H9 (cell line): ENCODE measurements at regions not wholly inside any gene's neighbourhood (a gene's known extent, or its start where the extent isn't known, plus 50 kb on each side); places are given as distances from the start of the nearest gene placed in this dataset.

ENCODE experiments used
- DNase-seq: peaks from one replicate; pipeline ENCODE4 v3.0.0-alpha.2; 2017
- H2AFZ ChIP-seq: one replicate; pipeline ENCODE4 v1.6.1; 2013; ENCODE audit warnings: mild to moderate bottlenecking, low read length, control low read depth, moderate library complexity
- H2AK5ac ChIP-seq: 2 replicates; pipeline ENCODE4 v1.6.1; 2013; ENCODE audit warnings: low read length, control low read depth, mixed read lengths; ENCODE audit not compliant: insufficient read length
- H2BK120ac ChIP-seq: one replicate; pipeline ENCODE4 v1.6.1; 2013; ENCODE audit warnings: low read depth, mild to moderate bottlenecking, low read length, control low read depth, inconsistent platforms; ENCODE audit not compliant: poor library complexity, severe bottlenecking
- H2BK12ac ChIP-seq: 2 replicates; pipeline ENCODE4 v1.6.1; 2013; ENCODE audit warnings: low read length, control low read depth, mixed read lengths, low read depth; ENCODE audit not compliant: insufficient read length
- H2BK15ac ChIP-seq: 2 replicates; pipeline ENCODE4 v1.6.1; 2013; ENCODE audit warnings: low read depth, low read length, control low read depth
- H2BK20ac ChIP-seq: one replicate; pipeline ENCODE4 v1.6.1; 2013; ENCODE audit warnings: low read depth, mild to moderate bottlenecking, low read length, control low read depth, inconsistent platforms; ENCODE audit not compliant: poor library complexity, severe bottlenecking
- H2BK5ac ChIP-seq: 2 replicates; pipeline ENCODE4 v1.6.1; 2013; ENCODE audit warnings: low read length, control low read depth, mixed read lengths; ENCODE audit not compliant: insufficient read length
- H3K14ac ChIP-seq: 2 replicates; pipeline ENCODE4 v1.6.1; 2013; ENCODE audit warnings: low read length, control low read depth; ENCODE audit not compliant: insufficient read depth
- H3K18ac ChIP-seq: 2 replicates; pipeline ENCODE4 v1.6.1; 2013; ENCODE audit warnings: low read depth, mild to moderate bottlenecking, mixed read lengths, low read length, control low read depth; ENCODE audit not compliant: insufficient read length
- H3K23ac ChIP-seq: 2 replicates; pipeline ENCODE4 v1.6.1; 2013; ENCODE audit warnings: low read length, control low read depth, mixed read lengths, low read depth; ENCODE audit not compliant: insufficient read length
- H3K23me2 ChIP-seq: 2 replicates; pipeline ENCODE4 v1.6.1; 2013; ENCODE audit warnings: low read depth, mild to moderate bottlenecking, mixed read lengths, low read length, control low read depth; ENCODE audit not compliant: insufficient read length, poor library complexity, severe bottlenecking
- H3K27ac ChIP-seq: 2 replicates; pipeline ENCODE4 v1.5.1; 2013; ENCODE audit warnings: low read length, control low read depth, mixed read lengths, low read depth; ENCODE audit not compliant: insufficient read length
- H3K27me3 ChIP-seq: 2 replicates; pipeline ENCODE4 v1.6.1; 2013; ENCODE audit warnings: low read length, control low read depth, inconsistent platforms; ENCODE audit not compliant: insufficient read depth
- H3K4ac ChIP-seq: 2 replicates; pipeline ENCODE4 v1.6.1; 2013; ENCODE audit warnings: low read depth, mild to moderate bottlenecking, control low read depth, inconsistent platforms, low read length, moderate library complexity
- H3K4me1 ChIP-seq: 2 replicates; pipeline ENCODE4 v1.6.1; 2013; ENCODE audit warnings: low read length, control low read depth, inconsistent platforms; ENCODE audit not compliant: insufficient read depth
- H3K4me2 ChIP-seq: 2 replicates; pipeline ENCODE4 v1.6.1; 2013; ENCODE audit warnings: low read length, control low read depth, mixed read lengths; ENCODE audit not compliant: insufficient read length, insufficient read depth
- H3K56ac ChIP-seq: 2 replicates; pipeline ENCODE4 v1.6.1; 2013; ENCODE audit warnings: low read depth, mild to moderate bottlenecking, mixed read lengths, low read length, control low read depth; ENCODE audit not compliant: insufficient read length
- H3K79me1 ChIP-seq: 2 replicates; pipeline ENCODE4 v1.6.1; 2013; ENCODE audit warnings: low read depth, mild to moderate bottlenecking, moderate library complexity, low read length, control low read depth, inconsistent platforms; ENCODE audit not compliant: insufficient read depth, poor library complexity, severe bottlenecking
- H3K79me2 ChIP-seq: 2 replicates; pipeline ENCODE4 v1.6.1; 2013; ENCODE audit warnings: low read length, control low read depth, inconsistent platforms; ENCODE audit not compliant: insufficient read depth
- H3K9ac ChIP-seq: 2 replicates; pipeline ENCODE4 v1.6.1; 2013; ENCODE audit warnings: low read length, control low read depth, mixed read lengths; ENCODE audit not compliant: insufficient read length; ENCODE audit errors: extremely low read depth
- H3K9me3 ChIP-seq: one replicate; pipeline ENCODE4 v1.6.1; 2013; ENCODE audit warnings: low read depth, low read length, inconsistent platforms; ENCODE audit not compliant: control insufficient read depth
- H3T11ph ChIP-seq: one replicate; pipeline ENCODE4 v1.6.1; 2013; ENCODE audit warnings: mild to moderate bottlenecking, low read length, control low read depth, inconsistent platforms
- H4K20me1 ChIP-seq: one replicate; pipeline ENCODE4 v1.6.1; 2013; ENCODE audit not compliant: control insufficient read depth, insufficient read length, insufficient read depth
- H4K5ac ChIP-seq: 2 replicates; pipeline ENCODE4 v1.6.1; 2013; ENCODE audit warnings: low read depth, mild to moderate bottlenecking, mixed read lengths, low read length, control low read depth; ENCODE audit not compliant: insufficient read length
- H4K8ac ChIP-seq: replicated peaks from 2 replicates; pipeline ENCODE4 v1.6.1; 2013; ENCODE audit warnings: low read length, control low read depth, mixed read lengths, low read depth; ENCODE audit not compliant: insufficient read length
- H4K91ac ChIP-seq: 2 replicates; pipeline ENCODE4 v1.6.1; 2013; ENCODE audit warnings: low read depth, mild to moderate bottlenecking, moderate library complexity, mixed read lengths, low read length, control low read depth; ENCODE audit not compliant: insufficient read length
- H3K27ac Mint-ChIP-seq, 3 experiments: 2 replicates in 2 of 3; 3 replicates in 1 of 3; pipeline ENCODE4 v1.8.0; 2020 to 2021; ENCODE audit warnings: mixed read lengths in 3 of 3, mild to moderate bottlenecking in 1 of 3, moderate library complexity in 1 of 3
- H3K27me3 Mint-ChIP-seq: 2 replicates; pipeline ENCODE4 v1.8.0; 2021; ENCODE audit warnings: low read depth, mild to moderate bottlenecking, moderate library complexity, mixed read lengths
- H3K36me3 Mint-ChIP-seq, 3 experiments: 2 replicates in 2 of 3; 3 replicates in 1 of 3; pipeline ENCODE4 v1.8.0; 2020 to 2021; ENCODE audit warnings: low read depth in 3 of 3, mixed read lengths in 3 of 3; ENCODE audit not compliant: insufficient read depth in 1 of 3
- H3K4me1 Mint-ChIP-seq, 2 experiments: 2 replicates each; pipeline ENCODE4 v1.8.0; 2020; ENCODE audit warnings: mixed read lengths in 2 of 2
- H3K4me3 Mint-ChIP-seq, 2 experiments: 2 replicates in 1 of 2; 3 replicates in 1 of 2; pipeline ENCODE4 v1.8.0; 2020 to 2021; ENCODE audit warnings: mild to moderate bottlenecking in 2 of 2, mixed read lengths in 2 of 2, moderate library complexity in 1 of 2
- H3K9me3 Mint-ChIP-seq, 2 experiments: 2 replicates in 1 of 2; 3 replicates in 1 of 2; pipeline ENCODE4 v1.8.0; 2020; ENCODE audit warnings: mild to moderate bottlenecking in 2 of 2, mixed read lengths in 2 of 2, moderate library complexity in 1 of 2
- WGBS: extraction: QIAGEN DNeasy Blood & Tissue Kit; methylation state at CpG from one replicate; pipeline ENCODE4 v1.1.7; 2013; ENCODE audit warnings: missing lambda C conversion rate, low lambda C conversion rate, mixed read lengths; ENCODE audit not compliant: insufficient read length; ENCODE audit errors: extremely low coverage; 5-methylcytosine and 5-hydroxymethylcytosine counted together
- TF ChIP-seq, protein P1 (sequence below): fragments of 200-600 bp; sonication (generic); conservative IDR thresholded peaks from 3 replicates; pipeline ENCODE4 v1.8.0; 2021; ENCODE audit warnings: antibody characterized with exemption, mild to moderate bottlenecking

DNA sequence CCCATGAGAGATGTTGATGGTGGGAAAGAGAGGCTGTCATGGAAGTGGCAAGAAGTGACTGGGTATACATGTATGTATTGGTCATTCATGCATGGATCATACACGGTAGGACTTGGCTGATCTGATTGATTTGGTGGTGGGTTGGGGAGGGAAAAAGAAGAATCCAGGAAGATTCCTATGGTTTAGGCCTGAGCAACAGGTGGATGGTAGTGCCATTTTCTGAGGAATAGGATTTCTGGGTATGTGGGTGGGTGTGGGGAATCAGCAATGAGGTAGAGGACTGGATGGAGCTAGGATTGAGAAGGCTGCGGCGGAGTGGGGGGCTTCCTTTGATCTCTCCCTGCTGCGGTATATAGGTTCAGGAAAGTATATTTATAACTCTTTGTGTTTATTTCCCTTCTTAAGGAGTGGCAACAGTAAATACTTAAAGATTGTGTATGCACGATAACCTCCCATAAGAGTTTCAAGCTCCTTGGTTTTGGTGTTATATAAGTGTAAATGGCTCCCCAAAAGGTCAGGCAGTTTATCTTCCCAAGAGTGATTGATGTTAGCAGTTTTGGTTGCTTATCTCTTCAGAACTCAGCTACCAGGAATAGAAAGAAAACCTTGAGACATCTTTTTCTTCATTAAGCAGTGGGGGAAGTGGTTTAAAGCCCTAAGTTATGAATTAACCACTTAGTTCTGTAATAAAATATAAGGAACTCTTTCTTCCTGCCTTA, 100.1 kb downstream of the LSMEM1 start:
- Histone ChIP-seq H2BK20ac (no peak overlapping the region), H3K14ac (no peak overlapping the region), H2BK5ac (no peak overlapping the region), H4K5ac (no peak overlapping the region), H3K9me3 (no peaks in the 10 kb centered on the region), H4K20me1 (no peaks in the 10 kb centered on the region), H3T11ph (peak overlapping the region; percentile 26), H3K4me1 (no peaks in the 10 kb centered on the region), H2AK5ac (no peak overlapping the region), H2BK15ac (no peak overlapping the region), H2BK120ac (no peak overlapping the region), H3K27ac (no peak overlapping the region), H3K23me2 (no peaks in the 10 kb centered on the region), H3K56ac (no peak overlapping the region), H3K9ac (no peak overlapping the region), H3K79me2 (no peaks in the 10 kb centered on the region), H2BK12ac (no peak overlapping the region), H3K4ac (no peak overlapping the region), H4K8ac (no peak overlapping the region), H2AFZ (no peak overlapping the region), H3K23ac (no peak overlapping the region), H3K4me2 (no peak overlapping the region), H4K91ac (no peak overlapping the region), H3K79me1 (no peaks in the 10 kb centered on the region), H3K27me3 (no peaks in the 10 kb centered on the region), H3K18ac (no peak overlapping the region)
- H3K27ac Mint-ChIP-seq, result no peak overlapping the region
- peaks cover 0 to 4% of the 10 kb centered on the region in 2 experiments; a peak in 4 of 5 replicates for H3K9me3 Mint-ChIP-seq
- TF ChIP-seq, protein P1, sequence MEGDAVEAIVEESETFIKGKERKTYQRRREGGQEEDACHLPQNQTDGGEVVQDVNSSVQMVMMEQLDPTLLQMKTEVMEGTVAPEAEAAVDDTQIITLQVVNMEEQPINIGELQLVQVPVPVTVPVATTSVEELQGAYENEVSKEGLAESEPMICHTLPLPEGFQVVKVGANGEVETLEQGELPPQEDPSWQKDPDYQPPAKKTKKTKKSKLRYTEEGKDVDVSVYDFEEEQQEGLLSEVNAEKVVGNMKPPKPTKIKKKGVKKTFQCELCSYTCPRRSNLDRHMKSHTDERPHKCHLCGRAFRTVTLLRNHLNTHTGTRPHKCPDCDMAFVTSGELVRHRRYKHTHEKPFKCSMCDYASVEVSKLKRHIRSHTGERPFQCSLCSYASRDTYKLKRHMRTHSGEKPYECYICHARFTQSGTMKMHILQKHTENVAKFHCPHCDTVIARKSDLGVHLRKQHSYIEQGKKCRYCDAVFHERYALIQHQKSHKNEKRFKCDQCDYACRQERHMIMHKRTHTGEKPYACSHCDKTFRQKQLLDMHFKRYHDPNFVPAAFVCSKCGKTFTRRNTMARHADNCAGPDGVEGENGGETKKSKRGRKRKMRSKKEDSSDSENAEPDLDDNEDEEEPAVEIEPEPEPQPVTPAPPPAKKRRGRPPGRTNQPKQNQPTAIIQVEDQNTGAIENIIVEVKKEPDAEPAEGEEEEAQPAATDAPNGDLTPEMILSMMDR, result no peak
- no peaks in the 10 kb centered on the region; a peak in 1 of 7 replicates for H3K36me3 Mint-ChIP-seq
- no peak overlapping the region for H3K4me3 Mint-ChIP-seq
- DNase-seq, result no peak
- no peaks in the 10 kb centered on the region for H3K4me1 Mint-ChIP-seq
- no peaks in the 10 kb centered on the region for H3K27me3 Mint-ChIP-seq
- no CpG with 5 or more reads among the region's 5 CpGs for WGBS
